Gastroesophageal sphincter (tissue), 4 donors: ENCODE measurements at regions not wholly inside any gene's neighbourhood (a gene's known extent, or its start where the extent isn't known, plus 50 kb on each side); places are given as distances from the start of the nearest gene placed in this dataset.

Experiments
- ATAC-seq: fragments of 150-250 bp; one replicate; pipeline ENCODE4 v1.9.1; 2016; ENCODE audit warnings: mild to moderate bottlenecking, moderate library complexity
- H3K27ac ChIP-seq, 4 donors: fragments of 200-600 bp; sonication (generic) in 3 of 4; 1 replicate in 3 of 4; 2 replicates in 1 of 4; pipeline ENCODE4 v1.5.1; 2016 to 2019
- H3K27me3 ChIP-seq: fragments of 200-600 bp; sonication (generic); one replicate; pipeline ENCODE4 v1.5.1; 2019
- H3K36me3 ChIP-seq, 2 donors: fragments of 200-600 bp; sonication (generic); one replicate each; pipeline ENCODE4 v1.5.1; 2019; ENCODE audit warnings: control low read depth in 1 of 2
- H3K4me1 ChIP-seq, 3 donors: fragments of 200-600 bp; sonication (generic); 1 replicate in 2 of 3; 2 replicates in 1 of 3; pipeline ENCODE4 v1.5.1; 2016 to 2019; ENCODE audit warnings: control low read depth in 2 of 3
- H3K4me3 ChIP-seq, 2 donors: fragments of 200-600 bp; sonication (generic); one replicate each; pipeline ENCODE4 v1.5.1; 2019; ENCODE audit warnings: mild to moderate bottlenecking in 1 of 2, moderate library complexity in 1 of 2
- H3K9me3 ChIP-seq, 3 donors: fragments of 200-600 bp; sonication (generic); one replicate each; pipeline ENCODE4 v1.5.1; 2017 to 2019; ENCODE audit warnings: control low read depth in 2 of 3
- CTCF ChIP-seq, 4 experiments: fragments of 200-600 bp in 2 of 4; fragments of 450-650 bp in 2 of 4; sonication (generic) in 1 of 4; IDR thresholded peaks; one replicate each; pipeline ENCODE4 v1.5.1; 2017 to 2019; ENCODE audit warnings: antibody characterized with exemption in 4 of 4, mild to moderate bottlenecking in 2 of 4, moderate library complexity in 2 of 4
- EP300 ChIP-seq: sonication (generic); formaldehyde crosslinking; IDR thresholded peaks from one replicate; pipeline ENCODE4 v1.6.1; 2017; ENCODE audit warnings: antibody characterized with exemption, mild to moderate bottlenecking
- POLR2A ChIP-seq, 2 donors: fragments of 450-650 bp; IDR thresholded peaks; one replicate each; pipeline ENCODE4 v1.6.1; 2017; ENCODE audit warnings: antibody characterized with exemption in 2 of 2, mild to moderate bottlenecking in 2 of 2, moderate library complexity in 1 of 2
- POLR2AphosphoS5 ChIP-seq: sonication (generic); formaldehyde crosslinking; IDR thresholded peaks from one replicate; pipeline ENCODE4 v1.6.1; 2017; ENCODE audit warnings: antibody characterized with exemption
- WGBS, 2 donors: methylation state at CpG; one replicate each; pipeline ENCODE4 v1.1.5; 2018; ENCODE audit warnings: low coverage in 1 of 2; 5-methylcytosine and 5-hydroxymethylcytosine counted together

GRCh38 chr6:111979633-111980032 lies 74.3 kb upstream of the CCN6 start:
- Histone ChIP-seq H3K4me1 (peaks cover 0 to 10% (median 0%) of the 10 kb centered on the region in 3 donors), H3K9me3 (no peaks in the 10 kb centered on the region), H3K4me3 (no peak overlapping the region), H3K27me3 (no peaks in the 10 kb centered on the region), H3K36me3 (no peaks in the 10 kb centered on the region), H3K27ac (no peak overlapping the region)
- 73 to 86% methylated on average over 4 to 6 of the region's 6 CpGs for WGBS, 2 donors
- ATAC-seq = no peak
- TF ChIP-seq POLR2A (IDR thresholded peaks at IDR 0.05) (no peak), CTCF (IDR thresholded peaks at IDR 0.05) (no peak), EP300 (no peak), POLR2AphosphoS5 (no peak)

DNA sequence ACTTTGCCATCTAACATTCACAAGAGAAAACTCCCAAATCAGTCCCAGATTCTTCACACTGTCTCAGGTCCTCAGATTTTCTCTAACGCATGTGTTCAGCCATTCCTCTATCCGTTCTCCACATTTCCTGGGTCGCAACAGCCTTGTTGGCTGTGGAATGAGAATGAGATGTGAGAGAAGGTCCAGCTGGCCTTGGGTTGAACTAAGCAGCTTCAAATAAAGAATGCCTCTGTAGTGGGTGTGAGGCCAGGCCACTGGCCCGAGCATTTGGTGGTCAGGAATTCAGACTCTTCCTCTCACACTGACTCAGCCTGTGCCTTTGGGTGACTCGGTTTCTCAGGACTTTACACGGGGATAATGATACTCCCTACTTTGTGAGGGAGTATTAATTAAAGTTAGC lies 73.8 kb upstream of the CCN6 start:
- H3K27me3 ChIP-seq = no peaks in the 10 kb centered on the region
- H3K4me1 ChIP-seq = peaks cover 0 to 10% (median 0%) of the 10 kb centered on the region in 3 donors
- H3K4me3 ChIP-seq = no peak overlapping the region
- no peaks in the 10 kb centered on the region for H3K36me3 ChIP-seq
- ATAC-seq = peak; percentile 29
- 59 to 64% methylated on average over 2 to 6 of the region's 6 CpGs for WGBS, 2 donors
- TF ChIP-seq EP300 = no peak
- no peak for TF ChIP-seq CTCF (IDR thresholded peaks at IDR 0.05)
- no peak for TF ChIP-seq POLR2A (IDR thresholded peaks at IDR 0.05)
- TF ChIP-seq POLR2AphosphoS5 = no peak
- no peaks in the 10 kb centered on the region for H3K9me3 ChIP-seq
- peak overlapping the region in 1 of 4 donors; percentile 46 for H3K27ac ChIP-seq

- Histone ChIP-seq H3K27ac (peak overlapping the region in 2 of 4 donors; percentile 35 to 46), H3K4me3 (no peak overlapping the region), H3K4me1 (peaks cover 0 to 10% (median 0%) of the 10 kb centered on the region in 3 donors), H3K27me3 (no peaks in the 10 kb centered on the region), H3K36me3 (no peaks in the 10 kb centered on the region), H3K9me3 (no peaks in the 10 kb centered on the region)
- peak; percentile 57 for ATAC-seq
- 53 to 54% methylated on average over 3 to 7 of the region's 8 CpGs for WGBS, 2 donors
- no peak for TF ChIP-seq POLR2AphosphoS5
- no peak for TF ChIP-seq EP300
- TF ChIP-seq CTCF (IDR thresholded peaks at IDR 0.05) = no peak
- TF ChIP-seq POLR2A (IDR thresholded peaks at IDR 0.05) = no peak
Observed at GRCh38 chr6:111980971-111981840, 72.7 kb upstream of the CCN6 start.

- WGBS, 2 donors = 100% methylated on average over 1 of the region's 1 CpG; no CpG with 5 or more reads in 1 of the 2 donors
- Histone ChIP-seq H3K36me3 (no peaks in the 10 kb centered on the region), H3K27ac (no peak overlapping the region)
Observed at GRCh38 chr6:111982681-111983080, 71.2 kb upstream of the CCN6 start.

More at GRCh38 chr6:111982681-111983080, 71.2 kb upstream of the CCN6 start:
- Histone ChIP-seq H3K4me3 (no peak overlapping the region), H3K4me1 (peaks cover 0 to 10% (median 0%) of the 10 kb centered on the region in 3 donors), H3K27me3 (no peaks in the 10 kb centered on the region), H3K9me3 (no peaks in the 10 kb centered on the region)
- no peak for TF ChIP-seq EP300
- no peak for TF ChIP-seq POLR2A (IDR thresholded peaks at IDR 0.05)
- no peak for TF ChIP-seq CTCF (IDR thresholded peaks at IDR 0.05)
- no peak for TF ChIP-seq POLR2AphosphoS5
- no peak for ATAC-seq
